ENCODE measurements at regions not wholly inside any gene's neighbourhood (a gene's known extent, or its start where the extent isn't known, plus 50 kb on each side); places are given as distances from the start of the nearest gene placed in this dataset.

DNA sequence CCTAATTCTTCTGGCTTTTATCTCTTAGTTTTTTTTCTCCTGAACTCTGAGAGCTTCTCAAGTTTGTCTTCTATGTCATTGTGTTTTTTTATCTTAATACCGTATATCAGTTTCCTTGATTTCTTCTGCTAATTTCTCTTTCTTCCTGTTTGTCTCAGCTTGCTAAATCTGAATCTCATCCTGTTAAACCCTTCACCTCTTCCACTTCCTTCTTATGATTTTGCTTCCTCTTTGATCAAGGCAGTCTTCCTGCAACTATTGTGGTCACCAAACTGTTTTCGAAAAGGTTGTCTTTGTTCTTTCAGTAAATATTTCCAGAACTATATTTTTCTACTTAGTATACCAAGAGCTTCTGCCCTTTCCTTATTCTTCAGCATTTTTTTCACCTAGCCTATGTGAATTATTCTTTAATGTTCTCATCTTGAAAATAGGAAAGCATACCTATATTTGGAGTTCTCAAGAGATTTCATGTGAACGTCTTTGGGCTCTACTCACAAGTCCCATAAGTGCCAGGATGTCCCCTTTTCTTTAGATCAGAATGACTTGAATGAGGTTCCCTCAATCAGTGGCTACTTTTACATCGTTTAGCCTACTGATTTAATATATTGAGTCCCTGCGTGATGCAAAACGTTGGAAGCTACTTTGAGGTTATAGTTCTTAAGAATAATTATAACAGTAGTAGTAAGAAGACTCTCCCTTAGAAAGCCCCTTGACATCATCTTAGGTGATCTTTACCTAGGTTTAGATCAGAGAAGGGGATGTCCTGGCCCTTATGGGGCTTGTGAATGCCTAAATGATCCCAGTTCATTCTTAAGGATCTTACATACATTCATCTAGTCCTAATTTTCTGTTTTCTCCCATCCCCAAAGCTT is 415.4 kb upstream of the AUTS2 start:
- Histone ChIP-seq H3K36me3 (no peaks in the 10 kb centered on the region), H3K4me1 (no peaks in the 10 kb centered on the region), H3K27ac (no peak overlapping the region), H3K4me3 (no peak overlapping the region), H3K9me3 (no peaks in the 10 kb centered on the region), H3K27me3 (no peaks in the 10 kb centered on the region)
- DNase-seq (no peak), ATAC-seq (no peak), FAIRE-seq (no peak)
- intact Hi-C loops (cut with DNase I), result no loop called here
- 64 to 76% methylated on average over 6 of the region's 6 CpGs for WGBS, 2 donors
- TF ChIP-seq, protein P1, sequence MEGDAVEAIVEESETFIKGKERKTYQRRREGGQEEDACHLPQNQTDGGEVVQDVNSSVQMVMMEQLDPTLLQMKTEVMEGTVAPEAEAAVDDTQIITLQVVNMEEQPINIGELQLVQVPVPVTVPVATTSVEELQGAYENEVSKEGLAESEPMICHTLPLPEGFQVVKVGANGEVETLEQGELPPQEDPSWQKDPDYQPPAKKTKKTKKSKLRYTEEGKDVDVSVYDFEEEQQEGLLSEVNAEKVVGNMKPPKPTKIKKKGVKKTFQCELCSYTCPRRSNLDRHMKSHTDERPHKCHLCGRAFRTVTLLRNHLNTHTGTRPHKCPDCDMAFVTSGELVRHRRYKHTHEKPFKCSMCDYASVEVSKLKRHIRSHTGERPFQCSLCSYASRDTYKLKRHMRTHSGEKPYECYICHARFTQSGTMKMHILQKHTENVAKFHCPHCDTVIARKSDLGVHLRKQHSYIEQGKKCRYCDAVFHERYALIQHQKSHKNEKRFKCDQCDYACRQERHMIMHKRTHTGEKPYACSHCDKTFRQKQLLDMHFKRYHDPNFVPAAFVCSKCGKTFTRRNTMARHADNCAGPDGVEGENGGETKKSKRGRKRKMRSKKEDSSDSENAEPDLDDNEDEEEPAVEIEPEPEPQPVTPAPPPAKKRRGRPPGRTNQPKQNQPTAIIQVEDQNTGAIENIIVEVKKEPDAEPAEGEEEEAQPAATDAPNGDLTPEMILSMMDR (IDR thresholded peaks at IDR 0.05), result no peak

DNA sequence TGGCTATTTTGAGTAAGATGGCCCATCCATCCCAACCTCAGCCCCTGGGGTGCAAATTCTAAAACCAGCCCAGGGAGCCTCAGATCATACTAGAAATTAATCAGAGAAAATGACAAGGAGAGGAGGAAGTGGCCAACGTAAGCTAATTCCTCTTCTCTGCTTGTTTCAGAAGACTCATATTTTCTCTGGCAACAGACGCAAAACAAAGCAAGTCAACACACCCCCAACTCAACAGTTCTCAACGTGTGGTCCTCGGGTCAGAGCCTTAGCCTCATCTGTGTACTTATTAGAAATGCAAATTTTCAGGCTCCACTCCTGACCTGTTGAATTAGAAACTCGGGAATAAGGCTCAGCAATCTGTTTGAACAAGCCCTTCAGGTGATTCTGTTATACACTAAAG is 413.9 kb upstream of the AUTS2 start:
- no peak for FAIRE-seq

DNA sequence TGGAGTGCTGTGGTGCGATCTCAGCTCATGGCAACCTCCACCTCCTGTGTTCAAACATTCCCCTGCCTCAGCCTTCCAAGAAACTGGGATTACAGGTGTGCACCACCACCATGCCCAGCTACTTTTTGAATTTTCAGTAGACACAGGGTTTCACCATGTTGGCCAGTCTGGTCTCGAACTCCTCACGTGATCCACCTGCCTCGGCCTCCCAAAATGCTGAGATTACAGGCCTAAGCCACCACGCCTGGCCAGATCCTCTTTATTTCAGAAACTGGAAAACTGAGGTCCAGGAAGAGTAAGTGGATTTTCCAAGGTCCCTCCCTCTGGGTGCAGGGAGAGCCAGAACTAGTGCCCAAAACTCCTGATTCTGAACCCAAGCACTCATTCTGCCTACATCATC is 413.1 kb upstream of the AUTS2 start:
- ATAC-seq (no peak), DNase-seq (no peak), FAIRE-seq (no peak)
- TF ChIP-seq, protein P1 (IDR thresholded peaks at IDR 0.05), result no peak
- H3K36me3 ChIP-seq, result no peaks in the 10 kb centered on the region
- no peak overlapping the region for H3K27ac ChIP-seq
- H3K4me1 ChIP-seq, result no peaks in the 10 kb centered on the region
- 79 to 87% methylated on average over 5 of the region's 5 CpGs for WGBS, 2 donors
- H3K4me3 ChIP-seq, result no peak overlapping the region
- no peaks in the 10 kb centered on the region for H3K27me3 ChIP-seq
- H3K9me3 ChIP-seq, result no peaks in the 10 kb centered on the region
- intact Hi-C loops (cut with DNase I), result no loop called here

More for the DNA sequence above, 413.9 kb upstream of the AUTS2 start:
- H3K27me3 ChIP-seq, result no peaks in the 10 kb centered on the region
- intact Hi-C loops (cut with DNase I), result no loop called here
- no peaks in the 10 kb centered on the region for H3K9me3 ChIP-seq
- DNase-seq (no peak), ATAC-seq (no peak)
- H3K27ac ChIP-seq, result no peak overlapping the region
- 28 to 45% methylated on average over 5 of the region's 5 CpGs for WGBS, 2 donors
- no peaks in the 10 kb centered on the region for H3K4me1 ChIP-seq
- H3K4me3 ChIP-seq, result no peak overlapping the region
- no peaks in the 10 kb centered on the region for H3K36me3 ChIP-seq
- TF ChIP-seq, protein P1 (IDR thresholded peaks at IDR 0.05), result no peak

DNA sequence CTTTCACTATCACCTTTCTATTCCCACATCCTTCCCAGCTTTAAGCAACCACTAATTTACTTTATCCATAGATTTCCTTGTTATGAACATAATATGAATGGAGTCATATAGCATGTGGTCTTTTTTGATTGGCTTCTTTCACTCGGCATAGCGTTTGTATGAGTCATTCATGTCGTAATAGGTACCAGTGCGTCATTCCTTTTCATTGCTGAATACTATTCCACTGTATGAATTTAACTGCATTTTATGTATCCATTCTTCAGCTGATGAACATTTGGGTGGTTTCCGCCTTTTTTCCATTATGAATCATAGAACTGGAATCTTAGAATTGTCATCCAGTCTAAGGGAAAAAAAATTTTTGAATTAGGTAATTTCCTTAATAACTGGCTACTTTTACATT is 411.3 kb upstream of the AUTS2 start:
- FAIRE-seq, result no peak
- no peaks in the 10 kb centered on the region for H3K4me1 ChIP-seq
- H3K27ac ChIP-seq, result no peak overlapping the region
- WGBS, 2 donors, result 81 to 93% methylated on average over 5 of the region's 5 CpGs
- no peak for DNase-seq
- TF ChIP-seq, protein P1 (IDR thresholded peaks at IDR 0.05), result no peak
- ATAC-seq, result no peak
- intact Hi-C loops (cut with DNase I), result no loop called here
- no peaks in the 10 kb centered on the region for H3K9me3 ChIP-seq
- no peaks in the 10 kb centered on the region for H3K36me3 ChIP-seq
- no peak overlapping the region for H3K4me3 ChIP-seq
- H3K27me3 ChIP-seq, result no peaks in the 10 kb centered on the region

DNA sequence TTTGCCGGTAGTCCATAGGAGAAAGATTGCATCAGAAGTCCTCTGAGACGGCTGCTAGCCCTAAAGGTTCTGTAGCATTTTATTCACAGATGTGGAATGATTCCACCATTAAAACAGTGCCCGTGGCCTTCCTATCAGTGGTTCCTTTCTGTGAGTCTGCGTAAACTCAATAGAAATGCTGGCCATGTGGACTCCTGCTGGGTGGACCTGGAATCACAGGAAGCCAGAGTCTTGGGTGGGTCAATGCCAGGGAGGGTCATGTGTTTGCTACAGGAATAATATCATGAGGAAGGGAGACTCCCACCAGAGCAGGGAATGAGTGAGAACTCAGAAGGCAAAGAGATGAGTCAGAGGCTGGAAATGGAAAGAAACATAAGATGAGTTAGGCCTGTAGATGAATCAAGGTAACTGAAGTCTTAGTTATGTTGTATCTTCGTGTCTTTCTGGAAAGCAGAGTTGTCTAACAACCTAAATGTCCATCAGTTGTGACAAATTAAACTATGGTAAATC is 410.4 kb upstream of the AUTS2 start:
- ATAC-seq (no peak), FAIRE-seq (no peak), DNase-seq (no peak)
- 77 to 85% methylated on average over 5 of the region's 5 CpGs for WGBS, 2 donors
- Histone ChIP-seq H3K27me3 (no peaks in the 10 kb centered on the region), H3K9me3 (no peaks in the 10 kb centered on the region), H3K4me1 (no peaks in the 10 kb centered on the region), H3K36me3 (no peaks in the 10 kb centered on the region), H3K4me3 (no peak overlapping the region), H3K27ac (no peak overlapping the region)
- TF ChIP-seq, protein P1 (IDR thresholded peaks at IDR 0.05), result no peak
- intact Hi-C loops (cut with DNase I), result no loop called here

Data from pancreas (tissue), 10 donors.